ENCODE measurements at regions not wholly inside any gene's neighbourhood (a gene's known extent, or its start where the extent isn't known, plus 50 kb on each side); places are given as distances from the start of the nearest gene placed in this dataset.

DNA sequence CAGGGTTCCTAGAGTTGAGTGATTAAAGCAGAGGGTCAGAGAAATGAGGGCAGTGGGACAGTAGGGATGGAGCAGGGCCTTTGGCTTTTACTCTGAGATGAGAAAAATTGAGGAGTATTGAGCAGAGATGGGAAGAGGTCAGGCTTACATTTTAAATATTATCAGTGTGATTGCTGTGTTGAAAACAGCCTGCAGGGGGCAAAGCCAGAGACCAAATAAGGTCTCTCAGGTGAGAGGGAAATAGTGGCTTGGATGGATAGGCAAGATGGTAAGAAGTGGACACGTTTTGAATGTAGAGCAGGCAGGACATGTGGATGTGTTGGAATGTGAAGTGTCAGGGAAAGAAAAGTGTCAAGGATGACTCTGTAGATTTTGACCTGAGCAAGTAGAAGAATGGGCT lies 105.0 kb upstream of the MAP3K7 start:
- no peak overlapping the region for H3K4me3 ChIP-seq (ENCODE audit: low read depth, low read length)
- TF ChIP-seq, protein P1, sequence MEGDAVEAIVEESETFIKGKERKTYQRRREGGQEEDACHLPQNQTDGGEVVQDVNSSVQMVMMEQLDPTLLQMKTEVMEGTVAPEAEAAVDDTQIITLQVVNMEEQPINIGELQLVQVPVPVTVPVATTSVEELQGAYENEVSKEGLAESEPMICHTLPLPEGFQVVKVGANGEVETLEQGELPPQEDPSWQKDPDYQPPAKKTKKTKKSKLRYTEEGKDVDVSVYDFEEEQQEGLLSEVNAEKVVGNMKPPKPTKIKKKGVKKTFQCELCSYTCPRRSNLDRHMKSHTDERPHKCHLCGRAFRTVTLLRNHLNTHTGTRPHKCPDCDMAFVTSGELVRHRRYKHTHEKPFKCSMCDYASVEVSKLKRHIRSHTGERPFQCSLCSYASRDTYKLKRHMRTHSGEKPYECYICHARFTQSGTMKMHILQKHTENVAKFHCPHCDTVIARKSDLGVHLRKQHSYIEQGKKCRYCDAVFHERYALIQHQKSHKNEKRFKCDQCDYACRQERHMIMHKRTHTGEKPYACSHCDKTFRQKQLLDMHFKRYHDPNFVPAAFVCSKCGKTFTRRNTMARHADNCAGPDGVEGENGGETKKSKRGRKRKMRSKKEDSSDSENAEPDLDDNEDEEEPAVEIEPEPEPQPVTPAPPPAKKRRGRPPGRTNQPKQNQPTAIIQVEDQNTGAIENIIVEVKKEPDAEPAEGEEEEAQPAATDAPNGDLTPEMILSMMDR (conservative IDR thresholded peaks at IDR 0.05; ENCODE audit: low read depth, low read length), result no peak
- no peak for DNase-seq (ENCODE audit: low read depth)

DNA sequence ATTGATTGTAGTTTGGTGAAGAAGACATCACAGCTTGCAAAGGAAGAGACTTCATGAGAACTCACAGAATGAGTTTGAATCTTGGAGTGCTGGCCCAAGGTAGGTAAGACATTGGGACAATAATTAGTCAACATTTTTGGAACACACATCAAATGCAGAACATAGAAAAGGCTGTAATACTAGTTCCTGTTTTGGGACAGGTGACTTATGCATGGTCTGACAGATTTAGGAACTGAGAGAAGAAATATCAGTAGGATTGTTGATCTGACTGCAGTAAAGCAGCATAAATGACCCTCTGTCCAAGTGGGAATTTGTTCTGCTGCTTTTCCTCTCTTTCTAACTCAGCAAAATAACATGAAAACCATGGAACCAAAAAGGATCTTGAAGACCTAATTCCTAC lies 102.3 kb upstream of the MAP3K7 start:
- DNase-seq (ENCODE audit: low read depth), result no peak
- TF ChIP-seq, protein P1 (conservative IDR thresholded peaks at IDR 0.05; ENCODE audit: low read depth, low read length), result no peak

DNA sequence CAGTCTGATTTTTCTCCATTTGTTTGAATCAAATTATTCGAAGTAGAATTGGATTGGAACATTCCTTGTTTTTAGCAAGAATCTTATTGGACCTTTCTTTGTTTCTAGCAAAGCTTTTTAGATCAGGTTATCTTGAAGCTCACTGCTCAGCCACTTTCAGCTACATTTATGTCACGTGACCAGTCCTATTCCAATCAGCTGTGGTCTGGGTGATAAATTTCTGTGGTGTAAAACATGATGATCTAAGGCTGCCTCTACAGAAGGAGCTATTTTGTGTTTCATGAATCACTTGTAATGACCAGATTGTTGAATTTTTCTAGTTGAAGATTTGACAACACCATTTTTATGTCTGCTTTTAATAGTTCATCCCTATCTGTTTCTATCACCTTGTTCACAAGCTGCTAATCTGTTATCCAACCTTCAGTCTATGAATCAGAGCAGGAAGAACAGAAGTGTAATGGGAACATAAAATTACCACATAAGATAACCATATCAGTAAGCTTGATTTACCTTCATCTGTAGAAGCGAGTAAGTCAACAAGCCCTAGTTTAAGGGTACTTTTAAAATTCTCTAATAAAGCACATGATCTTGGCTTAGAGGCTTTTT lies 101.0 kb upstream of the MAP3K7 start:
- no peak for DNase-seq (ENCODE audit: low read depth)
- TF ChIP-seq, protein P1 (conservative IDR thresholded peaks at IDR 0.05; ENCODE audit: low read depth, low read length), result no peak
- H3K4me3 ChIP-seq (ENCODE audit: low read depth, low read length), result no peak overlapping the region

More for the DNA sequence above, 102.3 kb upstream of the MAP3K7 start:
- H3K4me3 ChIP-seq (ENCODE audit: low read depth, low read length), result no peak overlapping the region

DNA sequence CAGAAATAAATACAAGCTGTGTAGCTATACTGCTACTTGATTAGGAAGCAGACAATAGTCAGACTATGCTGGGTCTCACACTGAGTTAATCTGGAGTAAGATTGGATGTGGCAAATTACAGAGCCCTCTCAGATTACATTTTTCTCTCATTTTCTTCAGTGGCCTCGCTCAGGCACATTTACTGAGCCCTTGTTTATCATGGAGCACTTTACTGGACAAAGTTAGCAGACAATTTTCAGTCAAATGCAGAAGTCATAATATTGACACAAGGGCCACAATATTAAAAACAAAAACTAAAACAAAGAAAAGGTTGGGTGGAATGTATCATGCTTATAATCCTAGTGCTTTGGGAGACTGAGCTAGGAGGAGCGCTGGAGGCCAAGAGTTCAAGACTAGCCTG lies 95.0 kb upstream of the MAP3K7 start:
- no peak overlapping the region for H3K4me3 ChIP-seq (ENCODE audit: low read depth, low read length)
- TF ChIP-seq, protein P1 (conservative IDR thresholded peaks at IDR 0.05; ENCODE audit: low read depth, low read length), result no peak
- DNase-seq (ENCODE audit: low read depth), result no peak

DNA sequence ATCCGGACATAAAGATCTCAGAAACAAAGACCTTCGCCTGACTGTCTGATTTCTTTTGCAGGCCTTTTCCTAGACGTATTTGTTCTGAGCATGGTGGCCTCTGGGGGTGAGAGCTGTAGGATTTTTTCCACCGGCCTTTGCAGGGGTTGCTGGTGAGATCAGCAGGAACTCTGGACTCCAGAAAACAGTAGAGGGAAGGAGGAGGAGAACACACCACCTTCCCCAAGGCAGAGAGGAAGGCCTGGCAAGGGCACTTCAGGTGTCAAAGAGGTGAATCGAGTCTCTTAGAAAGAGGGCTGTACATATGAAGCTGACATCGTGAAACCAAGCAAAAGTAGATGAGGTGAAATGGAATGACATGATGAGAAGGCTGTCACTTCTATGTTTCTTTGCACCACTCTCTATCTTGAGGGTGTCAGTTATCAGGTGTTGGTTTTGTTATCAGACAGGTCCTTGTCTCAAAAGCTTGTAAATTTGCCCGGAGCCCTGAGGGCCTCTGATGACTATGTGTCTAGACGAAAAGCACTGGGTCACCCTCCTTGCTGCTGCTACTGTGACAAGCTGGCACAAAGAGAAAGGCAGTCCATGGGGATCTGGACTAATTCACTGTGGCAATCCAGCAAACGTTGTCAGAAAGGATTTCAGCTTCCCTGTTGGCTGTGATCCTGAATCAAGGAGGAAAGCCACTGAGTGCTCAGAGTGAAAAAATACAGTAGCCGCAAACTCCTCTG lies 91.3 kb upstream of the MAP3K7 start:
- no peak for DNase-seq (ENCODE audit: low read depth)
- no peak overlapping the region for H3K4me3 ChIP-seq (ENCODE audit: low read depth, low read length)
- TF ChIP-seq, protein P1 (conservative IDR thresholded peaks at IDR 0.05; ENCODE audit: low read depth, low read length), result no peak

DNA sequence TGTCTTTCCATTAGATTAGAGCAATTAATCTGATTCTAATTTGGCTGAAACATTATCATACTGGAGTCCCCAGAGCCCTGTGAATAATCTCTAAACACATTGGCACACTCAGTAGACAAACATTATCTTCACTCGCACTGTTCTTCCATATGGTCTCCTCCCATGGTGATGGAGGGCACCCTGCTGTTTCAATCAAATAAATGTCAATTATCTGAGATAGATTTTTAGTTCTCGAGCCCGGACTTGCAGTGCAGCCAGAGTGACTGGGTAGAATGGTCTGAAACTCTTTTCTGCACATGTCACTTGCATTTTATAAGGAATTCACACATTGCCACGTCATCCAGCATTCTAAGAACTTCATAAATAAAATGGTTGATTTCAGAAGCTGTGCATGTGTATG lies 90.6 kb upstream of the MAP3K7 start:
- TF ChIP-seq, protein P1 (conservative IDR thresholded peaks at IDR 0.05; ENCODE audit: low read depth, low read length), result no peak
- DNase-seq (ENCODE audit: low read depth), result no peak

More for the DNA sequence above, 90.6 kb upstream of the MAP3K7 start:
- H3K4me3 ChIP-seq (ENCODE audit: low read depth, low read length), result no peak overlapping the region
